Transverse colon (tissue), 3 donors: ENCODE measurements at regions not wholly inside any gene's neighbourhood (a gene's known extent, or its start where the extent isn't known, plus 50 kb on each side); places are given as distances from the start of the nearest gene placed in this dataset.

Experiments used
- POLR2A ChIP-seq: fragments of 450-650 bp; IDR thresholded peaks from one replicate; pipeline ENCODE4 v1.6.1; 2016; ENCODE audit warnings: antibody characterized with exemption, mild to moderate bottlenecking, moderate library complexity
- TF ChIP-seq, protein P1 (sequence below), 5 experiments: fragments of 200-600 bp in 3 of 5; fragments of 450-650 bp in 2 of 5; sonication (generic) in 3 of 5; IDR thresholded peaks; 1 replicate in 2 of 5; 2 replicates in 3 of 5; pipeline ENCODE4 v1.5.1; 2016 to 2017; ENCODE audit warnings: antibody characterized with exemption in 5 of 5, inconsistent platforms in 3 of 5, mild to moderate bottlenecking in 2 of 5, moderate library complexity in 1 of 5

DNA sequence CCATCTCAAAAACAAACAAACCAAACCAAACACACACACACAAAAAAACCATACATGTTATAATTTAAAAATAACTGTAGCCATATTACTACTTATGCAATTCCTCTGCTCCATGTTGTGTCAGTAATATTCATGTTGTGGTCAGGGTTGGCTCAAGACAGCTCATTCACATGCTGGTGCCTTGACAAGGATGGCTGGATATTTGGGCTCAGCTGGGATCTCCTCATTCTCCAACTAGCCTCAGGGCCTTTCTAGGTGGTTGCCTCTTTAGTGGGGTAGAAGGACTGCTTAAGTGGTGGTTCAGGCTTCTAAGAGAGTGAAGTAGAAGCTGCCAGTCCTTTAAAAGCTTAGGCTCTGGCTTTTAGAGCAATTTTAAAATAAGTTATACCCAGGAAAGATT, 189.3 kb downstream of the ADRA2A start:
- TF ChIP-seq, protein P1, sequence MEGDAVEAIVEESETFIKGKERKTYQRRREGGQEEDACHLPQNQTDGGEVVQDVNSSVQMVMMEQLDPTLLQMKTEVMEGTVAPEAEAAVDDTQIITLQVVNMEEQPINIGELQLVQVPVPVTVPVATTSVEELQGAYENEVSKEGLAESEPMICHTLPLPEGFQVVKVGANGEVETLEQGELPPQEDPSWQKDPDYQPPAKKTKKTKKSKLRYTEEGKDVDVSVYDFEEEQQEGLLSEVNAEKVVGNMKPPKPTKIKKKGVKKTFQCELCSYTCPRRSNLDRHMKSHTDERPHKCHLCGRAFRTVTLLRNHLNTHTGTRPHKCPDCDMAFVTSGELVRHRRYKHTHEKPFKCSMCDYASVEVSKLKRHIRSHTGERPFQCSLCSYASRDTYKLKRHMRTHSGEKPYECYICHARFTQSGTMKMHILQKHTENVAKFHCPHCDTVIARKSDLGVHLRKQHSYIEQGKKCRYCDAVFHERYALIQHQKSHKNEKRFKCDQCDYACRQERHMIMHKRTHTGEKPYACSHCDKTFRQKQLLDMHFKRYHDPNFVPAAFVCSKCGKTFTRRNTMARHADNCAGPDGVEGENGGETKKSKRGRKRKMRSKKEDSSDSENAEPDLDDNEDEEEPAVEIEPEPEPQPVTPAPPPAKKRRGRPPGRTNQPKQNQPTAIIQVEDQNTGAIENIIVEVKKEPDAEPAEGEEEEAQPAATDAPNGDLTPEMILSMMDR (IDR thresholded peaks at IDR 0.05), result no peak
- no peak for TF ChIP-seq POLR2A
